Stomach (tissue), 8 donors: ENCODE measurements at regions not wholly inside any gene's neighbourhood (a gene's known extent, or its start where the extent isn't known, plus 50 kb on each side); places are given as distances from the start of the nearest gene placed in this dataset.
A peak's percentile ranks its signal among the peaks of the same experiment; 100 is the strongest.

Experiments
- DNase-seq, 2 donors: peaks; one replicate each; pipeline versions ENCODE4 v3.0.0 to v3.0.0-alpha.2; 2013 to 2019
- H3K27ac ChIP-seq, 5 donors: fragments of 200-600 bp in 4 of 5; sonication (generic) in 4 of 5; one replicate each; pipeline ENCODE4 v1.5.1; 2013 to 2019; ENCODE audit warnings: mild to moderate bottlenecking in 1 of 5, moderate library complexity in 1 of 5
- H3K27me3 ChIP-seq, 3 donors: fragments of 200-600 bp; sonication (generic); one replicate each; pipeline ENCODE4 v1.5.1; 2017 to 2019; ENCODE audit warnings: mixed run types in 1 of 3
- H3K36me3 ChIP-seq, 4 donors: fragments of 200-600 bp; sonication (generic); 1 replicate in 3 of 4; 2 replicates in 1 of 4; pipeline ENCODE4 v1.5.1; 2016 to 2019
- H3K4me1 ChIP-seq, 4 donors: fragments of 200-600 bp; sonication (generic); one replicate each; pipeline ENCODE4 v1.5.1; 2016 to 2019
- H3K4me3 ChIP-seq, 4 donors: fragments of 200-600 bp; sonication (generic) in 3 of 4; one replicate each; pipeline ENCODE4 v1.5.1; 2016 to 2019; ENCODE audit warnings: mild to moderate bottlenecking in 1 of 4
- H3K9me3 ChIP-seq, 4 donors: fragments of 200-600 bp; sonication (generic); one replicate each; pipeline ENCODE4 v1.5.1; 2016 to 2019
- EP300 ChIP-seq: sonication (generic); formaldehyde crosslinking; IDR thresholded peaks from one replicate; pipeline ENCODE4 v1.6.1; 2017; ENCODE audit warnings: antibody characterized with exemption
- POLR2A ChIP-seq, 4 donors: fragments of 450-650 bp; IDR thresholded peaks; one replicate each; pipeline ENCODE4 v1.6.1; 2016; ENCODE audit warnings: antibody characterized with exemption in 4 of 4, control low read depth in 2 of 4, mild to moderate bottlenecking in 1 of 4, moderate library complexity in 1 of 4
- POLR2AphosphoS5 ChIP-seq, 3 donors: sonication (generic); formaldehyde crosslinking; IDR thresholded peaks; one replicate each; pipeline ENCODE4 v1.6.1; 2016; ENCODE audit warnings: antibody characterized with exemption in 3 of 3
- WGBS, 5 donors: extraction: QIAGEN DNeasy Blood & Tissue Kit in 3 of 5; methylation state at CpG; one replicate each; pipeline versions ENCODE4 v1.1.5 to v1.1.7; 2013 to 2018; 5-methylcytosine and 5-hydroxymethylcytosine counted together
- intact Hi-C: fragments of 100-400 bp; cut with DNase I; formaldehyde crosslinking; loops from one replicate; pipeline ENCODE4 v1.15.1; 2023; ENCODE audit warnings: low total_unique reads
- TF ChIP-seq, protein P1 (sequence below), 7 experiments: fragments of 450-650 bp in 4 of 7; fragments of 200-600 bp in 3 of 7; sonication (generic) in 3 of 7; IDR thresholded peaks; one replicate each; pipeline ENCODE4 v1.5.1; 2016 to 2019; ENCODE audit warnings: antibody characterized with exemption in 7 of 7, control low read depth in 2 of 7, mild to moderate bottlenecking in 1 of 7
- donor health status: healthy with polysubstance abuse.
- donor health status: Bipolar disorder and iron deficiency.
- donor health status: healthy.

- intact Hi-C loops: no loop called here
- Histone ChIP-seq H3K4me3 (peak overlapping the region; percentile 51 to 75 (median 62)), H3K27me3 (peaks cover 18 to 100% (median 87%) of the 10 kb centered on the region in 3 donors), H3K4me1 (peaks cover 28 to 56% (median 40%) of the 10 kb centered on the region in 4 donors), H3K9me3 (no peaks in the 10 kb centered on the region), H3K36me3 (no peaks in the 10 kb centered on the region), H3K27ac (peak overlapping the region in 3 of 5 donors; percentile 38 to 73 (median 40))
- TF ChIP-seq POLR2A (IDR thresholded peaks at IDR 0.05) (no peak), EP300 (no peak)
- DNase-seq: peak in 1 of 2 donors; percentile 51
- WGBS, 5 donors: 4 to 6% (median 5%) methylated on average over 43 of the region's 43 CpGs
These were observed 147.2 kb upstream of the ZNF536 start for GRCh38 chr19:30224689-30225606.

GRCh38 chr19:30225676-30226463 lies 146.3 kb upstream of the ZNF536 start:
- H3K27ac ChIP-seq: peak overlapping the region in 3 of 5 donors; percentile 38 to 73 (median 56)
- peaks cover 18 to 100% (median 83%) of the 10 kb centered on the region in 3 donors for H3K27me3 ChIP-seq
- H3K4me1 ChIP-seq: peaks cover 28 to 56% (median 40%) of the 10 kb centered on the region in 4 donors
- TF ChIP-seq POLR2A (IDR thresholded peaks at IDR 0.05) (no peak), POLR2AphosphoS5 (IDR thresholded peaks at IDR 0.05) (no peak), EP300 (no peak)
- TF ChIP-seq, protein P1, sequence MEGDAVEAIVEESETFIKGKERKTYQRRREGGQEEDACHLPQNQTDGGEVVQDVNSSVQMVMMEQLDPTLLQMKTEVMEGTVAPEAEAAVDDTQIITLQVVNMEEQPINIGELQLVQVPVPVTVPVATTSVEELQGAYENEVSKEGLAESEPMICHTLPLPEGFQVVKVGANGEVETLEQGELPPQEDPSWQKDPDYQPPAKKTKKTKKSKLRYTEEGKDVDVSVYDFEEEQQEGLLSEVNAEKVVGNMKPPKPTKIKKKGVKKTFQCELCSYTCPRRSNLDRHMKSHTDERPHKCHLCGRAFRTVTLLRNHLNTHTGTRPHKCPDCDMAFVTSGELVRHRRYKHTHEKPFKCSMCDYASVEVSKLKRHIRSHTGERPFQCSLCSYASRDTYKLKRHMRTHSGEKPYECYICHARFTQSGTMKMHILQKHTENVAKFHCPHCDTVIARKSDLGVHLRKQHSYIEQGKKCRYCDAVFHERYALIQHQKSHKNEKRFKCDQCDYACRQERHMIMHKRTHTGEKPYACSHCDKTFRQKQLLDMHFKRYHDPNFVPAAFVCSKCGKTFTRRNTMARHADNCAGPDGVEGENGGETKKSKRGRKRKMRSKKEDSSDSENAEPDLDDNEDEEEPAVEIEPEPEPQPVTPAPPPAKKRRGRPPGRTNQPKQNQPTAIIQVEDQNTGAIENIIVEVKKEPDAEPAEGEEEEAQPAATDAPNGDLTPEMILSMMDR (IDR thresholded peaks at IDR 0.05): no peak
- DNase-seq: peak in 1 of 2 donors; percentile 41
- 1 to 7% (median 4%) methylated on average over 43 to 84 of the region's 84 CpGs for WGBS, 5 donors
- intact Hi-C loops: no loop called here
- H3K4me3 ChIP-seq: peak overlapping the region; percentile 51 to 75 (median 62)
- H3K36me3 ChIP-seq: no peaks in the 10 kb centered on the region
- no peaks in the 10 kb centered on the region for H3K9me3 ChIP-seq

- TF ChIP-seq POLR2AphosphoS5 (IDR thresholded peaks at IDR 0.05) (no peak), POLR2A (IDR thresholded peaks at IDR 0.05) (no peak), EP300 (no peak)
- TF ChIP-seq, protein P1 (IDR thresholded peaks at IDR 0.05): no peak
- 1 to 5% (median 3%) methylated on average over 29 of the region's 29 CpGs for WGBS, 5 donors
- Histone ChIP-seq H3K9me3 (no peaks in the 10 kb centered on the region), H3K4me3 (peak overlapping the region; percentile 51 to 75 (median 62)), H3K27ac (peak overlapping the region in 3 of 5 donors; percentile 38 to 73 (median 61)), H3K36me3 (no peaks in the 10 kb centered on the region), H3K4me1 (peaks cover 28 to 56% (median 40%) of the 10 kb centered on the region in 4 donors), H3K27me3 (peaks cover 18 to 100% (median 86%) of the 10 kb centered on the region in 3 donors)
- DNase-seq: peak in 1 of 2 donors; percentile 58
- intact Hi-C loops: no loop called here
These were observed 145.6 kb upstream of the ZNF536 start for GRCh38 chr19:30226464-30227011.

GRCh38 chr19:30227012-30227621 lies 145.1 kb upstream of the ZNF536 start:
- Histone ChIP-seq H3K4me1 (peaks cover 28 to 56% (median 40%) of the 10 kb centered on the region in 4 donors), H3K4me3 (peak overlapping the region; percentile 51 to 75 (median 62)), H3K9me3 (no peaks in the 10 kb centered on the region), H3K36me3 (no peaks in the 10 kb centered on the region), H3K27ac (peak overlapping the region in 4 of 5 donors; percentile 20 to 73 (median 64)), H3K27me3 (peaks cover 15 to 100% (median 88%) of the 10 kb centered on the region in 3 donors)
- WGBS, 5 donors: 1% methylated on average over 31 to 35 of the region's 35 CpGs
- DNase-seq: peak in 1 of 2 donors; percentile 24
- TF ChIP-seq POLR2A (IDR thresholded peaks at IDR 0.05) (no peak), EP300 (no peak), POLR2AphosphoS5 (IDR thresholded peaks at IDR 0.05) (no peak)
- TF ChIP-seq, protein P1 (IDR thresholded peaks at IDR 0.05): no peak
- intact Hi-C loops: no loop called here
